Liver (tissue), 3 donors: ENCODE measurements at regions not wholly inside any gene's neighbourhood (a gene's known extent, or its start where the extent isn't known, plus 50 kb on each side); places are given as distances from the start of the nearest gene placed in this dataset.

ENCODE experiments used
- CTCF ChIP-seq: fragments of 150-350 bp; IDR thresholded peaks from 2 replicates; pipeline ENCODE4 v1.5.1; 2017; ENCODE audit warnings: improper control_type of control experiment, low read depth, low read length; ENCODE audit not compliant: missing input control
- RAD21 ChIP-seq, 2 donors: IDR thresholded peaks; 2 replicates each; pipeline ENCODE4 v1.6.1; 2016; ENCODE audit warnings: antibody characterized with exemption in 2 of 2, mild to moderate bottlenecking in 2 of 2
- REST ChIP-seq: IDR thresholded peaks from 2 replicates; pipeline ENCODE4 v1.6.1; 2016; ENCODE audit warnings: antibody characterized with exemption, mild to moderate bottlenecking
- TAF1 ChIP-seq: conservative IDR thresholded peaks from 2 replicates; pipeline ENCODE4 v1.6.1; 2016; ENCODE audit warnings: antibody characterized with exemption, mild to moderate bottlenecking
- donor health status: healthy.
- donor health status: healthy.

- TF ChIP-seq CTCF: no peak
- TF ChIP-seq TAF1: no peak
- no peak for TF ChIP-seq RAD21 (IDR thresholded peaks at IDR 0.05)
- TF ChIP-seq REST: no peak
These were observed 63.6 kb upstream of the ATP8A1 start for GRCh38 chr4:42720533-42720932.
